WTC11 (cell line): ENCODE measurements at regions not wholly inside any gene's neighbourhood (a gene's known extent, or its start where the extent isn't known, plus 50 kb on each side); places are given as distances from the start of the nearest gene placed in this dataset.

Experiments used
- ATAC-seq: fragments of 200-7000 bp; cut with Tn5 transposase; 2 replicates; pipeline ENCODE4 v1.10.0; 2021; ENCODE audit warnings: mild to moderate bottlenecking, moderate library complexity
- CTCF ChIA-PET: fragments of 300-600 bp; sonication (Branson Sonifier 250); formaldehyde crosslinking; loops from one replicate; lab custom pipeline; 2021; ENCODE audit warnings: antibody characterized with exemption; lab: Charles Lee
- POLR2A ChIA-PET: fragments of 350-600 bp; sonication (Branson Sonifier 250); formaldehyde crosslinking; loops from one replicate; lab custom pipeline; 2021; ENCODE audit warnings: antibody characterized with exemption; lab: Charles Lee
- DNase-seq: peaks from one replicate; pipeline ENCODE4 v3.0.0; 2021; ENCODE audit warnings: low spot score
- H3K27ac Mint-ChIP-seq: 2 replicates; pipeline ENCODE4 v1.8.0; 2021; ENCODE audit warnings: mixed read lengths
- H3K27me3 Mint-ChIP-seq: 2 replicates; pipeline ENCODE4 v1.8.0; 2021; ENCODE audit warnings: low read depth, mild to moderate bottlenecking, moderate library complexity, mixed read lengths
- H3K36me3 Mint-ChIP-seq: 2 replicates; pipeline ENCODE4 v1.8.0; 2021; ENCODE audit warnings: mixed read lengths
- H3K4me1 Mint-ChIP-seq: 2 replicates; pipeline ENCODE4 v1.8.0; 2022; ENCODE audit warnings: mixed read lengths
- H3K4me3 Mint-ChIP-seq: 2 replicates; pipeline ENCODE4 v1.8.0; 2021; ENCODE audit warnings: mild to moderate bottlenecking, moderate library complexity, mixed read lengths
- H3K9me3 Mint-ChIP-seq: 2 replicates; pipeline ENCODE4 v1.8.0; 2021; ENCODE audit warnings: mixed read lengths
- GRHL2 ChIP-seq: fragments of 250-450 bp; sonication (Bioruptor Pico); IDR thresholded peaks from 2 replicates; pipeline ENCODE4 v1.8.0; 2022; ENCODE audit warnings: mild to moderate bottlenecking, moderate library complexity; ENCODE audit not compliant: insufficient replicate concordance, severe bottlenecking
- HMGA2 ChIP-seq: fragments of 250-450 bp; sonication (Bioruptor Pico); IDR thresholded peaks from 2 replicates; pipeline ENCODE4 v1.4.0; 2021; ENCODE audit warnings: mild to moderate bottlenecking, moderate library complexity
- IRF2 ChIP-seq: sonication (generic); formaldehyde crosslinking; IDR thresholded peaks from 2 replicates; pipeline ENCODE4 v1.8.0; 2022; ENCODE audit warnings: low read depth, missing genetic modification reagents, borderline replicate concordance
- JAZF1 ChIP-seq: fragments of 250-450 bp; sonication (Bioruptor Pico); IDR thresholded peaks from 2 replicates; pipeline ENCODE4 v1.9.0; 2021; ENCODE audit warnings: moderate library complexity, mild to moderate bottlenecking, inconsistent platforms
- MXD4 ChIP-seq: fragments of 250-450 bp; sonication (Bioruptor Pico); IDR thresholded peaks from 2 replicates; pipeline ENCODE4 v1.8.0; 2021; ENCODE audit warnings: mild to moderate bottlenecking, moderate library complexity, borderline replicate concordance
- NFE2L1 ChIP-seq: sonication (generic); formaldehyde crosslinking; IDR thresholded peaks from 2 replicates; pipeline ENCODE4 v1.8.1; 2023; ENCODE audit warnings: missing genetic modification reagents
- PRRX2 ChIP-seq: fragments of 250-450 bp; sonication (Bioruptor Pico); IDR thresholded peaks from 2 replicates; pipeline ENCODE4 v1.8.0; 2021; ENCODE audit warnings: mild to moderate bottlenecking
- RELA ChIP-seq: sonication (generic); formaldehyde crosslinking; IDR thresholded peaks from 2 replicates; pipeline ENCODE4 v1.8.1; 2022; ENCODE audit warnings: missing genetic modification reagents, mild to moderate bottlenecking, borderline replicate concordance
- TCF7 ChIP-seq: sonication (generic); formaldehyde crosslinking; IDR thresholded peaks from 2 replicates; pipeline ENCODE4 v1.8.0; 2022; ENCODE audit warnings: mild to moderate bottlenecking, low read depth, missing genetic modification reagents, moderate library complexity
- ZBTB21 ChIP-seq: sonication (generic); formaldehyde crosslinking; IDR thresholded peaks from 2 replicates; pipeline ENCODE4 v1.8.1; 2023; ENCODE audit warnings: mild to moderate bottlenecking, missing genetic modification reagents, borderline replicate concordance
- ZNF263 ChIP-seq: sonication (generic); formaldehyde crosslinking; IDR thresholded peaks from 2 replicates; pipeline ENCODE4 v1.8.1; 2022; ENCODE audit warnings: low read depth, mild to moderate bottlenecking, moderate library complexity, missing genetic modification reagents
- ZNF317 ChIP-seq: sonication (generic); formaldehyde crosslinking; IDR thresholded peaks from 2 replicates; pipeline ENCODE4 v1.8.1; 2023; ENCODE audit warnings: low read depth, mild to moderate bottlenecking, moderate library complexity, missing genetic modification reagents, borderline replicate concordance
- ZNF396 ChIP-seq: fragments of 250-450 bp; sonication (Bioruptor Pico); IDR thresholded peaks from 2 replicates; pipeline ENCODE4 v1.8.0; 2021; ENCODE audit warnings: mild to moderate bottlenecking, moderate library complexity, borderline replicate concordance
- ZNF416 ChIP-seq: fragments of 250-450 bp; sonication (Bioruptor Pico); IDR thresholded peaks from 2 replicates; pipeline ENCODE4 v1.9.0; 2021; ENCODE audit warnings: mild to moderate bottlenecking, inconsistent platforms
- ZNF423 ChIP-seq: fragments of 250-450 bp; sonication (Bioruptor Pico); IDR thresholded peaks from 2 replicates; pipeline ENCODE4 v2.1.2; 2022; ENCODE audit warnings: mild to moderate bottlenecking, moderate library complexity
- ZNF671 ChIP-seq: fragments of 250-450 bp; sonication (Bioruptor Pico); IDR thresholded peaks from 2 replicates; pipeline ENCODE4 v1.8.0; 2021; ENCODE audit warnings: mild to moderate bottlenecking
- TF ChIP-seq, protein P1 (sequence below): sonication (generic); formaldehyde crosslinking; IDR thresholded peaks from 2 replicates; pipeline ENCODE4 v1.8.1; 2023; ENCODE audit warnings: mild to moderate bottlenecking, missing genetic modification reagents, borderline replicate concordance
- TF ChIP-seq, protein P2 (sequence below): sonication (generic); formaldehyde crosslinking; IDR thresholded peaks from 2 replicates; pipeline ENCODE4 v1.8.0; 2023; ENCODE audit warnings: mild to moderate bottlenecking, missing genetic modification reagents
- TF ChIP-seq, protein P3 (sequence below): sonication (generic); formaldehyde crosslinking; IDR thresholded peaks from 2 replicates; pipeline ENCODE4 v1.8.1; 2022; ENCODE audit warnings: missing genetic modification reagents, borderline replicate concordance
- TF ChIP-seq, protein P4 (sequence below): sonication (generic); formaldehyde crosslinking; IDR thresholded peaks from 2 replicates; pipeline ENCODE4 v1.8.1; 2023; ENCODE audit warnings: mild to moderate bottlenecking, missing genetic modification reagents, moderate library complexity
- TF ChIP-seq, protein P5 (sequence below): sonication (generic); formaldehyde crosslinking; IDR thresholded peaks from 2 replicates; pipeline ENCODE4 v1.8.0; 2022; ENCODE audit warnings: mild to moderate bottlenecking, missing genetic modification reagents
- TF ChIP-seq, protein P6 (sequence below): sonication (generic); formaldehyde crosslinking; IDR thresholded peaks from 2 replicates; pipeline ENCODE4 v1.8.0; 2023; ENCODE audit warnings: missing genetic modification reagents
- TF ChIP-seq, protein P7 (sequence below): fragments of 250-450 bp; sonication (Bioruptor Pico); conservative IDR thresholded peaks from 2 replicates; pipeline ENCODE4 v1.9.0; 2021; ENCODE audit warnings: mild to moderate bottlenecking

DNA sequence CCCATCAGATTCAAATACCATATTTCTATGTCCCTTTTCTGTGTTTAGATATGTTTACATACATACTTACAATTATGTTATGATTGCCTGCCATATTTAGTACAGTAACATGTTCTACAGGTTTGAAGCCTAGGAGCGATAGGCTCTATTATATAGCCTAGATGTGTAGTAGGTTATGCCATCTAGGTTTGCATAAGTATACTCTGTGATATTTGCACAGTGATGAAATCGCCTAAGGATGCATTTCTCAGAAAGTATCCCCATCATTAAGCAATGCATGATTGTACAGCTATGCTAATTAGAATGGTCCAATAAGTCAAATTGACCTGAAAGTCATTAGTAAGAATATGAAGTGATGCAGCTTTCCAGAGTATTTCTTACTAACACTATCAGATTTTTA, 1171.7 kb upstream of the LRRTM3 start:
- no peaks in the 10 kb centered on the region for H3K9me3 Mint-ChIP-seq
- H3K27me3 Mint-ChIP-seq = no peaks in the 10 kb centered on the region
- ATAC-seq (no peak), DNase-seq (no peak)
- no peak overlapping the region for H3K27ac Mint-ChIP-seq
- H3K4me3 Mint-ChIP-seq = no peak overlapping the region
- H3K4me1 Mint-ChIP-seq = no peaks in the 10 kb centered on the region
- ChIA-PET CTCF (no interaction called here), POLR2A (no interaction called here)
- TF ChIP-seq, protein P1, sequence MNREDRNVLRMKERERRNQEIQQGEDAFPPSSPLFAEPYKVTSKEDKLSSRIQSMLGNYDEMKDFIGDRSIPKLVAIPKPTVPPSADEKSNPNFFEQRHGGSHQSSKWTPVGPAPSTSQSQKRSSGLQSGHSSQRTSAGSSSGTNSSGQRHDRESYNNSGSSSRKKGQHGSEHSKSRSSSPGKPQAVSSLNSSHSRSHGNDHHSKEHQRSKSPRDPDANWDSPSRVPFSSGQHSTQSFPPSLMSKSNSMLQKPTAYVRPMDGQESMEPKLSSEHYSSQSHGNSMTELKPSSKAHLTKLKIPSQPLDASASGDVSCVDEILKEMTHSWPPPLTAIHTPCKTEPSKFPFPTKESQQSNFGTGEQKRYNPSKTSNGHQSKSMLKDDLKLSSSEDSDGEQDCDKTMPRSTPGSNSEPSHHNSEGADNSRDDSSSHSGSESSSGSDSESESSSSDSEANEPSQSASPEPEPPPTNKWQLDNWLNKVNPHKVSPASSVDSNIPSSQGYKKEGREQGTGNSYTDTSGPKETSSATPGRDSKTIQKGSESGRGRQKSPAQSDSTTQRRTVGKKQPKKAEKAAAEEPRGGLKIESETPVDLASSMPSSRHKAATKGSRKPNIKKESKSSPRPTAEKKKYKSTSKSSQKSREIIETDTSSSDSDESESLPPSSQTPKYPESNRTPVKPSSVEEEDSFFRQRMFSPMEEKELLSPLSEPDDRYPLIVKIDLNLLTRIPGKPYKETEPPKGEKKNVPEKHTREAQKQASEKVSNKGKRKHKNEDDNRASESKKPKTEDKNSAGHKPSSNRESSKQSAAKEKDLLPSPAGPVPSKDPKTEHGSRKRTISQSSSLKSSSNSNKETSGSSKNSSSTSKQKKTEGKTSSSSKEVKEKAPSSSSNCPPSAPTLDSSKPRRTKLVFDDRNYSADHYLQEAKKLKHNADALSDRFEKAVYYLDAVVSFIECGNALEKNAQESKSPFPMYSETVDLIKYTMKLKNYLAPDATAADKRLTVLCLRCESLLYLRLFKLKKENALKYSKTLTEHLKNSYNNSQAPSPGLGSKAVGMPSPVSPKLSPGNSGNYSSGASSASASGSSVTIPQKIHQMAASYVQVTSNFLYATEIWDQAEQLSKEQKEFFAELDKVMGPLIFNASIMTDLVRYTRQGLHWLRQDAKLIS (CRISPR knock-in tag) = no peak
- TF ChIP-seq, protein P2, sequence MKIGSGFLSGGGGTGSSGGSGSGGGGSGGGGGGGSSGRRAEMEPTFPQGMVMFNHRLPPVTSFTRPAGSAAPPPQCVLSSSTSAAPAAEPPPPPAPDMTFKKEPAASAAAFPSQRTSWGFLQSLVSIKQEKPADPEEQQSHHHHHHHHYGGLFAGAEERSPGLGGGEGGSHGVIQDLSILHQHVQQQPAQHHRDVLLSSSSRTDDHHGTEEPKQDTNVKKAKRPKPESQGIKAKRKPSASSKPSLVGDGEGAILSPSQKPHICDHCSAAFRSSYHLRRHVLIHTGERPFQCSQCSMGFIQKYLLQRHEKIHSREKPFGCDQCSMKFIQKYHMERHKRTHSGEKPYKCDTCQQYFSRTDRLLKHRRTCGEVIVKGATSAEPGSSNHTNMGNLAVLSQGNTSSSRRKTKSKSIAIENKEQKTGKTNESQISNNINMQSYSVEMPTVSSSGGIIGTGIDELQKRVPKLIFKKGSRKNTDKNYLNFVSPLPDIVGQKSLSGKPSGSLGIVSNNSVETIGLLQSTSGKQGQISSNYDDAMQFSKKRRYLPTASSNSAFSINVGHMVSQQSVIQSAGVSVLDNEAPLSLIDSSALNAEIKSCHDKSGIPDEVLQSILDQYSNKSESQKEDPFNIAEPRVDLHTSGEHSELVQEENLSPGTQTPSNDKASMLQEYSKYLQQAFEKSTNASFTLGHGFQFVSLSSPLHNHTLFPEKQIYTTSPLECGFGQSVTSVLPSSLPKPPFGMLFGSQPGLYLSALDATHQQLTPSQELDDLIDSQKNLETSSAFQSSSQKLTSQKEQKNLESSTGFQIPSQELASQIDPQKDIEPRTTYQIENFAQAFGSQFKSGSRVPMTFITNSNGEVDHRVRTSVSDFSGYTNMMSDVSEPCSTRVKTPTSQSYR (CRISPR knock-in tag) = no peak
- TF ChIP-seq, protein P3, sequence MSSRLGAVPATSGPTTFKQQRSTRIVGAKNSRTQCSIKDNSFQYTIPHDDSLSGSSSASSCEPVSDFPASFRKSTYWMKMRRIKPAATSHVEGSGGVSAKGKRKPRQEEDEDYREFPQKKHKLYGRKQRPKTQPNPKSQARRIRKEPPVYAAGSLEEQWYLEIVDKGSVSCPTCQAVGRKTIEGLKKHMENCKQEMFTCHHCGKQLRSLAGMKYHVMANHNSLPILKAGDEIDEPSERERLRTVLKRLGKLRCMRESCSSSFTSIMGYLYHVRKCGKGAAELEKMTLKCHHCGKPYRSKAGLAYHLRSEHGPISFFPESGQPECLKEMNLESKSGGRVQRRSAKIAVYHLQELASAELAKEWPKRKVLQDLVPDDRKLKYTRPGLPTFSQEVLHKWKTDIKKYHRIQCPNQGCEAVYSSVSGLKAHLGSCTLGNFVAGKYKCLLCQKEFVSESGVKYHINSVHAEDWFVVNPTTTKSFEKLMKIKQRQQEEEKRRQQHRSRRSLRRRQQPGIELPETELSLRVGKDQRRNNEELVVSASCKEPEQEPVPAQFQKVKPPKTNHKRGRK = no peak
- TF ChIP-seq RELA (CRISPR knock-in tag) (no peak), HMGA2 (CRISPR knock-in tag) (no peak), JAZF1 (no peak), ZNF671 (CRISPR knock-in tag) (no peak), TCF7 (CRISPR knock-in tag) (no peak), ZNF396 (CRISPR knock-in tag) (no peak), NFE2L1 (CRISPR knock-in tag) (no peak), ZNF317 (no peak), ZBTB21 (CRISPR knock-in tag) (no peak)
- TF ChIP-seq, protein P4, sequence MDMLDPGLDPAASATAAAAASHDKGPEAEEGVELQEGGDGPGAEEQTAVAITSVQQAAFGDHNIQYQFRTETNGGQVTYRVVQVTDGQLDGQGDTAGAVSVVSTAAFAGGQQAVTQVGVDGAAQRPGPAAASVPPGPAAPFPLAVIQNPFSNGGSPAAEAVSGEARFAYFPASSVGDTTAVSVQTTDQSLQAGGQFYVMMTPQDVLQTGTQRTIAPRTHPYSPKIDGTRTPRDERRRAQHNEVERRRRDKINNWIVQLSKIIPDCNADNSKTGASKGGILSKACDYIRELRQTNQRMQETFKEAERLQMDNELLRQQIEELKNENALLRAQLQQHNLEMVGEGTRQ (CRISPR knock-in tag) = no peak
- H3K36me3 Mint-ChIP-seq = no peaks in the 10 kb centered on the region

DNA sequence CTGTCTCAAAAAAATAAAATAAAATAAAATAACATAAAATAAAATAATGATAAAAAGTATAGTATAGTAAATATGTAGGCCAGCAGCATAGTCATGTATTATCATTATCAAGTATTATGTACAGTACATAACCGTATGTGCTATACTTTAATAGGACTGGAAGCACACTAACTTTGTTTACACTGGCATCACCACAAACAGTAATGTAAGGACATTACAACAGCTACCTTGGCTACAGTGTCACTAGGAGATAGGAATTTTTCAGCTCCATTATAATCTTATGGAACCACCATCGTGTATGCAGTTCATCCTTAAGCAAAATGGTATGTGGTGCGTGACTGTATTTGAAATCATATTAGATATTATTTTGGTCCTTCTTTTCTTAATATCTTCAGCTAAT, 1163.5 kb upstream of the LRRTM3 start:
- Mint-ChIP-seq H3K27me3 (no peaks in the 10 kb centered on the region), H3K27ac (no peak overlapping the region), H3K9me3 (peaks cover 7% of the 10 kb centered on the region), H3K4me1 (no peaks in the 10 kb centered on the region), H3K36me3 (no peaks in the 10 kb centered on the region), H3K4me3 (no peak overlapping the region)
- no peak for DNase-seq
- CTCF ChIA-PET = no interaction called here
- POLR2A ChIA-PET = no interaction called here
- no peak for ATAC-seq
- TF ChIP-seq ZNF423 (CRISPR knock-in tag) = no peak
- no peak for TF ChIP-seq GRHL2 (CRISPR knock-in tag)
- TF ChIP-seq PRRX2 = no peak
- no peak for TF ChIP-seq MXD4 (CRISPR knock-in tag)
- TF ChIP-seq ZNF263 (CRISPR knock-in tag) = no peak
- TF ChIP-seq IRF2 (CRISPR knock-in tag) = no peak
- no peak for TF ChIP-seq ZNF416
- TF ChIP-seq, protein P5, sequence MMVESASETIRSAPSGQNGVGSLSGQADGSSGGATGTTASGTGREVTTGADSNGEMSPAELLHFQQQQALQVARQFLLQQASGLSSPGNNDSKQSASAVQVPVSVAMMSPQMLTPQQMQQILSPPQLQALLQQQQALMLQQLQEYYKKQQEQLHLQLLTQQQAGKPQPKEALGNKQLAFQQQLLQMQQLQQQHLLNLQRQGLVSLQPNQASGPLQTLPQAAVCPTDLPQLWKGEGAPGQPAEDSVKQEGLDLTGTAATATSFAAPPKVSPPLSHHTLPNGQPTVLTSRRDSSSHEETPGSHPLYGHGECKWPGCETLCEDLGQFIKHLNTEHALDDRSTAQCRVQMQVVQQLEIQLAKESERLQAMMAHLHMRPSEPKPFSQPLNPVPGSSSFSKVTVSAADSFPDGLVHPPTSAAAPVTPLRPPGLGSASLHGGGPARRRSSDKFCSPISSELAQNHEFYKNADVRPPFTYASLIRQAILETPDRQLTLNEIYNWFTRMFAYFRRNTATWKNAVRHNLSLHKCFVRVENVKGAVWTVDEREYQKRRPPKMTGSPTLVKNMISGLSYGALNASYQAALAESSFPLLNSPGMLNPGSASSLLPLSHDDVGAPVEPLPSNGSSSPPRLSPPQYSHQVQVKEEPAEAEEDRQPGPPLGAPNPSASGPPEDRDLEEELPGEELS = no peak
- TF ChIP-seq ZNF317 = no peak
- TF ChIP-seq, protein P6, sequence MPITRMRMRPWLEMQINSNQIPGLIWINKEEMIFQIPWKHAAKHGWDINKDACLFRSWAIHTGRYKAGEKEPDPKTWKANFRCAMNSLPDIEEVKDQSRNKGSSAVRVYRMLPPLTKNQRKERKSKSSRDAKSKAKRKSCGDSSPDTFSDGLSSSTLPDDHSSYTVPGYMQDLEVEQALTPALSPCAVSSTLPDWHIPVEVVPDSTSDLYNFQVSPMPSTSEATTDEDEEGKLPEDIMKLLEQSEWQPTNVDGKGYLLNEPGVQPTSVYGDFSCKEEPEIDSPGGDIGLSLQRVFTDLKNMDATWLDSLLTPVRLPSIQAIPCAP = no peak
- no peak for TF ChIP-seq NFE2L1 (CRISPR knock-in tag)
- TF ChIP-seq, protein P7, sequence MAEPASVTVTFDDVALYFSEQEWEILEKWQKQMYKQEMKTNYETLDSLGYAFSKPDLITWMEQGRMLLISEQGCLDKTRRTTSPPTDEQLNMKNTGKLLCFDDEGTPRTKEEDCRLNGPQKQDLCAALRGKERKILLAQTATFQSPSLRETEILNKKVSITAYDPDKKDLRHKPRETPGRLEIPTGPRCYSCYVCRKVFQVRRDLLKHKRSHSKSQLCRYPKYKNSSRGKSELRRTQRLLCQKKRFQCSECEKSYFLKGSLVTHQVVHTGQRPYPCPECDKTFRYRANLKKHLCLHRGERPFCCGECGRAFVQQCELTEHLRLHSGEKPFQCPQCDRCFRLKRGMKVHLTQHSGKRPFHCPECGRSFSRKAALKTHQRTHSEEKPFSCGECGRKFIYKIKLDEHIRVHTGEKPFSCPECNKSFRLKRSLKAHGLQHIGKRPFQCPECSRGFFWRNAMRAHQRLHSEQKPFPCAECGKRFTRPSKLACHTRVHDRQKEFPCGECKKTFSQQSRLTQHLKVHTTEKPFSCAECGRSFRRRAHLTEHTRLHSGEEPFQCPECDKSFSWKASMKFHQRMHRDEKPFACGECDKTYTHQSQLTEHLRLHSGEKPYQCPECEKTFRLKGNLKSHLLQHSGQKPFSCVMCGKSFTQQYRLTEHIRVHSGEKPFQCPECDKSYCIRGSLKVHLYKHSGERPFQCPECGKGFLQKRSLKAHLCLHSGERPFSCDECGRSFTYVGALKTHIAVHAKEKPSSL (CRISPR knock-in tag) = no peak
